HG03432 (cell line): ENCODE measurements at regions not wholly inside any gene's neighbourhood (a gene's known extent, or its start where the extent isn't known, plus 50 kb on each side); places are given as distances from the start of the nearest gene placed in this dataset.

ENCODE experiments used
- ATAC-seq: cut with Tn5 transposase; IDR thresholded peaks from one replicate; pipeline ENCODE4 v1.9.1; 2021; ENCODE audit warnings: mild to moderate bottlenecking, moderate library complexity; ENCODE audit not compliant: unreplicated experiment

- no peak for ATAC-seq
These were observed 114.7 kb upstream of the ERCC6L2 start for GRCh38 chr9:95760791-95761190.

- ATAC-seq: no peak
These were observed 118.1 kb upstream of the ERCC6L2 start for GRCh38 chr9:95757439-95757838.

GRCh38 chr9:95756986-95757385, 118.5 kb upstream of the ERCC6L2 start:
- no peak for ATAC-seq

- no peak for ATAC-seq
These were observed 119.4 kb upstream of the ERCC6L2 start for GRCh38 chr9:95756101-95756500.

- no peak for ATAC-seq
These were observed 120.1 kb upstream of the ERCC6L2 start for GRCh38 chr9:95755421-95755730.

- ATAC-seq: no peak
These were observed 120.7 kb upstream of the ERCC6L2 start for GRCh38 chr9:95754533-95755420.

GRCh38 chr9:95753762-95754465, 121.6 kb upstream of the ERCC6L2 start:
- ATAC-seq: no peak

- ATAC-seq: no peak
These were observed 123.3 kb upstream of the ERCC6L2 start for GRCh38 chr9:95752129-95752731.

GRCh38 chr9:95751520-95751790, 124.0 kb upstream of the ERCC6L2 start:
- no peak for ATAC-seq

GRCh38 chr9:95750725-95751519, 124.6 kb upstream of the ERCC6L2 start:
- no peak for ATAC-seq

- ATAC-seq: no peak
These were observed 126.0 kb upstream of the ERCC6L2 start for GRCh38 chr9:95749493-95749892.

GRCh38 chr9:95746408-95747180, 128.9 kb upstream of the ERCC6L2 start:
- no peak for ATAC-seq

GRCh38 chr9:95742821-95743220, 132.7 kb upstream of the ERCC6L2 start:
- ATAC-seq: no peak

- ATAC-seq: no peak
These were observed 133.9 kb upstream of the ERCC6L2 start for GRCh38 chr9:95741631-95742030.

- ATAC-seq: no peak
These were observed 135.1 kb upstream of the ERCC6L2 start for GRCh38 chr9:95740217-95741004.

- ATAC-seq: no peak
These were observed 137.1 kb upstream of the ERCC6L2 start for GRCh38 chr9:95738438-95738837.

GRCh38 chr9:95736891-95737522, 138.5 kb upstream of the ERCC6L2 start:
- ATAC-seq: no peak

GRCh38 chr9:95736370-95736769, 139.1 kb upstream of the ERCC6L2 start:
- no peak for ATAC-seq

- no peak for ATAC-seq
These were observed 139.8 kb upstream of the ERCC6L2 start for GRCh38 chr9:95735701-95736100.
